NT2/D1 (cell line): ENCODE measurements at regions not wholly inside any gene's neighbourhood (a gene's known extent, or its start where the extent isn't known, plus 50 kb on each side); places are given as distances from the start of the nearest gene placed in this dataset.

Experiments used
- SUZ12 ChIP-seq: IDR thresholded peaks from 2 replicates; pipeline ENCODE4 v1.6.1; 2011; ENCODE audit not compliant: insufficient read length, insufficient read depth; ENCODE audit errors: extremely low read depth
- YY1 ChIP-seq: IDR thresholded peaks from 2 replicates; pipeline ENCODE4 v1.6.1; 2011; ENCODE audit not compliant: insufficient read length, insufficient read depth
- ZNF274 ChIP-seq: IDR thresholded peaks from 2 replicates; pipeline ENCODE4 v1.6.1; 2011; ENCODE audit warnings: mild to moderate bottlenecking, low read depth, low read length

DNA sequence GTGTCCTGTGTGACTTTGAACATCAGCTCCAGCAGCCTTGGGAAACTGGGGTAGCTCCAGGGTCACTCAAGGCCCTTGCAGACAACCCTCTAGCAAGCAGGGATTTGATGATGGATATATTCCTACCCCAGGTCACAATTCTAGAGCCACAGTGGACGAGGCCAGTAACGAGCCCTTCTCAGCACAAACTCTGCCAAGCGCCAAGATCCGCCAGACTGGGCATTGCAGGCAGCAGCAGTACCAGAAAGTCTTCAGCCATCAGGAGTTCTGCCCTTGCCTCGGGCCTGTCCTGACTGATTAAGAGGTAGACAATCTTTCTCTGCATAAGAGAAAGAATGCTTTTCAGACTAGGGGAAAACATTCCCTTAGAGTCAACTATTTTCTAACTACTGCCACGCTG, 259.1 kb downstream of the FBXO15 start:
- TF ChIP-seq SUZ12 (no peak), ZNF274 (no peak), YY1 (no peak)
